HL-60 (cell line): ENCODE measurements at regions not wholly inside any gene's neighbourhood (a gene's known extent, or its start where the extent isn't known, plus 50 kb on each side); places are given as distances from the start of the nearest gene placed in this dataset.

Experiments used
- DNase-seq, 2 experiments: peaks; one replicate each; pipeline ENCODE4 v3.0.0-alpha.2; 2010 to 2020; ENCODE audit warnings: low read depth in 1 of 2, low spot score in 1 of 2
- H3K27ac ChIP-seq: fragments of 250-450 bp; sonication (Bioruptor Pico); replicated peaks from 2 replicates; pipeline ENCODE4 v1.5.1; 2020; ENCODE audit warnings: mild to moderate bottlenecking, moderate library complexity
- H3K27me3 ChIP-seq: fragments of 250-450 bp; sonication (Bioruptor Pico); 2 replicates; pipeline ENCODE4 v1.5.1; 2021; ENCODE audit warnings: mild to moderate bottlenecking, moderate library complexity; ENCODE audit not compliant: insufficient read depth, poor library complexity, severe bottlenecking
- H3K4me3 ChIP-seq: replicated peaks from 2 replicates; pipeline ENCODE4 v1.5.1; 2011; ENCODE audit warnings: mild to moderate bottlenecking, control low read depth, low read length; ENCODE audit not compliant: insufficient read depth
- GABPA ChIP-seq: IDR thresholded peaks from 2 replicates; pipeline ENCODE4 v1.6.1; 2012; ENCODE audit warnings: low read depth
- POLR2AphosphoS5 ChIP-seq: IDR thresholded peaks from 2 replicates; pipeline ENCODE4 v1.6.1; 2012; ENCODE audit warnings: low read depth
- SPI1 ChIP-seq: IDR thresholded peaks from 2 replicates; pipeline ENCODE4 v1.6.1; 2012; ENCODE audit warnings: low read depth, mild to moderate bottlenecking, borderline replicate concordance
- TF ChIP-seq, protein P1 (sequence below): IDR thresholded peaks from one replicate; pipeline ENCODE4 v1.5.1; 2011; ENCODE audit warnings: low read length, control low read depth, inconsistent platforms; ENCODE audit not compliant: insufficient read depth
- TF ChIP-seq, protein P2 (sequence below): IDR thresholded peaks from 2 replicates; pipeline ENCODE4 v1.6.1; 2012; ENCODE audit warnings: low read depth; ENCODE audit not compliant: insufficient replicate concordance

DNA sequence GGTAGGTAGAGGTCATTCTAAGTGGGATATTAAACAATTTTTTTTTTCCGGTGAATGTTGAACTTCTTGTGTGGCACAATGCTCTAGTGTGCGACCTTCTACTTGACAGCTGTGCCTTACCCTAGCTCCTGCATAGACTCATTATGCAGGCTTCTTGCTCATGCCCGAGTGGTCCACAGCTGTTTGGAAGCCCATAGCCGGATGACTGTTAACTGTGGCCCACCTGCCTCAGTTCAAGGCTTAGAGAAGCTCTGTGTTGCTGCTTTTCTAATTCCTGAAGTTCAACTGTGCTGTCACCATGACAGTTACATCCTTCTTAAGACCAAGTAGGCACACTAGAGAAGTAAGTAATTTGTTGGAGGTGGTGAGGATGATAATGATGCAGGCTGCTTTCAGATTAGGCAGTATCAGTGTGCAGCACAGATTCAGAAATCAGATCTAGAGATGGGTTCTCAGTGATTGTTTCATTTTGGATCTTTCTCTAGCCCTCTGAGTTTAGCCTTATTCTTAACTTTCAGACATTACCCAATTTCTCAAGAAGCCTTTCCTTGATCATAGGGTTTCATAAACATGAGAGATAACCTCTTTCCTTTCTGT, 278.4 kb downstream of the PHF14 start:
- DNase-seq: no peak
- TF ChIP-seq GABPA (no peak), POLR2AphosphoS5 (no peak)
- TF ChIP-seq, protein P1, sequence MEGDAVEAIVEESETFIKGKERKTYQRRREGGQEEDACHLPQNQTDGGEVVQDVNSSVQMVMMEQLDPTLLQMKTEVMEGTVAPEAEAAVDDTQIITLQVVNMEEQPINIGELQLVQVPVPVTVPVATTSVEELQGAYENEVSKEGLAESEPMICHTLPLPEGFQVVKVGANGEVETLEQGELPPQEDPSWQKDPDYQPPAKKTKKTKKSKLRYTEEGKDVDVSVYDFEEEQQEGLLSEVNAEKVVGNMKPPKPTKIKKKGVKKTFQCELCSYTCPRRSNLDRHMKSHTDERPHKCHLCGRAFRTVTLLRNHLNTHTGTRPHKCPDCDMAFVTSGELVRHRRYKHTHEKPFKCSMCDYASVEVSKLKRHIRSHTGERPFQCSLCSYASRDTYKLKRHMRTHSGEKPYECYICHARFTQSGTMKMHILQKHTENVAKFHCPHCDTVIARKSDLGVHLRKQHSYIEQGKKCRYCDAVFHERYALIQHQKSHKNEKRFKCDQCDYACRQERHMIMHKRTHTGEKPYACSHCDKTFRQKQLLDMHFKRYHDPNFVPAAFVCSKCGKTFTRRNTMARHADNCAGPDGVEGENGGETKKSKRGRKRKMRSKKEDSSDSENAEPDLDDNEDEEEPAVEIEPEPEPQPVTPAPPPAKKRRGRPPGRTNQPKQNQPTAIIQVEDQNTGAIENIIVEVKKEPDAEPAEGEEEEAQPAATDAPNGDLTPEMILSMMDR: no peak
- TF ChIP-seq, protein P2, sequence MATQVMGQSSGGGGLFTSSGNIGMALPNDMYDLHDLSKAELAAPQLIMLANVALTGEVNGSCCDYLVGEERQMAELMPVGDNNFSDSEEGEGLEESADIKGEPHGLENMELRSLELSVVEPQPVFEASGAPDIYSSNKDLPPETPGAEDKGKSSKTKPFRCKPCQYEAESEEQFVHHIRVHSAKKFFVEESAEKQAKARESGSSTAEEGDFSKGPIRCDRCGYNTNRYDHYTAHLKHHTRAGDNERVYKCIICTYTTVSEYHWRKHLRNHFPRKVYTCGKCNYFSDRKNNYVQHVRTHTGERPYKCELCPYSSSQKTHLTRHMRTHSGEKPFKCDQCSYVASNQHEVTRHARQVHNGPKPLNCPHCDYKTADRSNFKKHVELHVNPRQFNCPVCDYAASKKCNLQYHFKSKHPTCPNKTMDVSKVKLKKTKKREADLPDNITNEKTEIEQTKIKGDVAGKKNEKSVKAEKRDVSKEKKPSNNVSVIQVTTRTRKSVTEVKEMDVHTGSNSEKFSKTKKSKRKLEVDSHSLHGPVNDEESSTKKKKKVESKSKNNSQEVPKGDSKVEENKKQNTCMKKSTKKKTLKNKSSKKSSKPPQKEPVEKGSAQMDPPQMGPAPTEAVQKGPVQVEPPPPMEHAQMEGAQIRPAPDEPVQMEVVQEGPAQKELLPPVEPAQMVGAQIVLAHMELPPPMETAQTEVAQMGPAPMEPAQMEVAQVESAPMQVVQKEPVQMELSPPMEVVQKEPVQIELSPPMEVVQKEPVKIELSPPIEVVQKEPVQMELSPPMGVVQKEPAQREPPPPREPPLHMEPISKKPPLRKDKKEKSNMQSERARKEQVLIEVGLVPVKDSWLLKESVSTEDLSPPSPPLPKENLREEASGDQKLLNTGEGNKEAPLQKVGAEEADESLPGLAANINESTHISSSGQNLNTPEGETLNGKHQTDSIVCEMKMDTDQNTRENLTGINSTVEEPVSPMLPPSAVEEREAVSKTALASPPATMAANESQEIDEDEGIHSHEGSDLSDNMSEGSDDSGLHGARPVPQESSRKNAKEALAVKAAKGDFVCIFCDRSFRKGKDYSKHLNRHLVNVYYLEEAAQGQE: no peak

DNA sequence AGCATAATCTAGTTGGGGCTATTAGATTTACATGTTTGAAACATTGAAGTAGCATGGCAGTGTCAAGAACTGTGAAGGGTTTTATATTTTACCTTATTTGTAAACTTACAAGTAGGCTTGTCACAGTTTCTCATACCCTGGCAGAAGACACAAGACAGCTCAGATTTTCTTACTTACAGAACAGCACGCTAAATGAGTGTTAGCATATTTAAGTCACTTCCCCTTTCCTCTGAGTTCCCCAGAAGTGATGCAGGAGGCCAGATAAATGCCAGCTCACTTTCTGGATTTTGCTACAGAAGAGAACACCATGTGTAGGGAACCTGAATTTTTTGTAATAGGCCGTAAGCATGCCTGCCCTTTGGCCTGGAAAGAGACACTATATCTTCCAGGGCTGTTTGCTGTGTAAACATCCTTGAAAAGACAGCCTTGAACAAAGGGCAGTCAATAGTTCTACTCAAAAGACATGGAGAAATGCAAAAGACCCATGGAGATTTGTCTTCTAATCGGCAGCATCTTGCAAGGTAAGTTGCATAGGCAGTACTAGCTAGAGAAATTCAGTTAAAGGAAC, 279.1 kb downstream of the PHF14 start:
- Histone ChIP-seq H3K4me3 (no peak overlapping the region), H3K27ac (no peak overlapping the region), H3K27me3 (peaks cover 2% of the 10 kb centered on the region)
- TF ChIP-seq POLR2AphosphoS5 (no peak), SPI1 (peak; percentile 95)
- no peak for DNase-seq

More for the DNA sequence above, 278.4 kb downstream of the PHF14 start:
- Histone ChIP-seq H3K4me3 (no peak overlapping the region), H3K27ac (no peak overlapping the region), H3K27me3 (peaks cover 2% of the 10 kb centered on the region)

DNA sequence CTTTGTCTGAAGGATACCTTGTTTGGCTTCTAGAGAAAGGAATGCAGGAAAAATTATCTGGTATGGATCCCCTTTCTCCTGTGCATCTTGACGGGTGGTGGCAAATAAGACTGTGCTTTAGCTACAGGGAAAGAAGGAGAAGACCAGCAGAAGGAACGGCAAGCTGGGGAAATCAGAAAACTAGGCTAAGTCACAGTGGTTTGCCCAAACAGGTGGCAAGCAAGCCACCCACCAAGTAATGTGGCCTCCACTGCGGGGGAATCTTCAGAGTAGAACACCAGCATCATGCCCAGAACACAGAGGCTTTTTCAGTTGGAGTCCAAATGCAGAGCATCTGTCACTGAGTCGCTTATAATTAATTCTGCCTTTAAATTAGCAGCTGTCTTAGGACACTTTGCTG, 282.8 kb downstream of the PHF14 start:
- Histone ChIP-seq H3K27ac (no peak overlapping the region), H3K4me3 (no peak overlapping the region), H3K27me3 (peaks cover 2% of the 10 kb centered on the region)
- TF ChIP-seq SPI1 (no peak), POLR2AphosphoS5 (no peak), GABPA (no peak)
- TF ChIP-seq, protein P2: no peak
- TF ChIP-seq, protein P1: no peak
- no peak for DNase-seq

DNA sequence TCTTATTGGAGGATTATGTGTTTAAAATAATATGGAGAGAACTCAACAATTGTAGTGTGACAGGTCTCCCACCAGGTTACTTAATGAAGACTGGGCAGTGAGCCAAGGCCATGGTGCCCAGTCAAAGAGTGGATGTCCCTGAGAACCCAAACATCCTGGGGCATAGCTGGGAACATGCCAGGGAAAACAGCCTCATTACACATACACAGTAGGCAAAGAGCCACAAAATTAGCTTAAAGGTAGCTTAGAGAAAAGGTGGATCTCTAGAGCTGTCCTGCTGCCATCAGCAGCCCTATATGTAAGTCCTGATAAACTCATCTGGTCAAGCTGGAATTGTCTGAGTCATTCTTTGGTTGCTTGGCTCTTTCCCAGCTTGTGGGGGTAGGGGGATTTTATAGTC, 287.8 kb downstream of the PHF14 start:
- Histone ChIP-seq H3K27ac (no peak overlapping the region), H3K27me3 (no peaks in the 10 kb centered on the region), H3K4me3 (no peak overlapping the region)
- DNase-seq: no peak
- TF ChIP-seq SPI1 (no peak), GABPA (no peak), POLR2AphosphoS5 (no peak)
- TF ChIP-seq, protein P2: no peak
- TF ChIP-seq, protein P1: no peak
